ENCODE measurements at regions not wholly inside any gene's neighbourhood (a gene's known extent, or its start where the extent isn't known, plus 50 kb on each side); places are given as distances from the start of the nearest gene placed in this dataset.
"Not testable (repeated sequence)": the region's sequence is repeated elsewhere in the genome, so short reads cannot be mapped to it uniquely, and the experiment has no call there.

DNA sequence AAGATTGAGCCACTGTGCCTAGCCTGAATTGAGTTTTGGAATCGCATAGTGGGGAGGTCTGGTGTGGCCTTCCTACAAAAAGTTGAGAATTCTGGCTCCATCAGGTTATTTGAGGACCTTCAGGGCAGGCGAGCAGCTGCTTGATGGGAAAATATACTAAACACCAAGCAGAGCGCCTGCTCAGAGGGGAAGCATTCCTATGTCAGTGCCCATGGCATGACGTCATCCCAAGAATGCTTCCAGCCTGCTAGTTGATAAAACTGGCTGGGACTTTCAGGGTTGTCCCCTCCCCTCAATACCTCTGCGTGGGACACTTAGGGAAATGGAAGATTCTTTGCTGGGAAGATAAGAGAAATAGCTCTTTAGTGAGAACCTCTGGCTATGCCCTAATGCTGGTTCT lies 174.9 kb upstream of the NBPF12 start:
- not testable (repeated sequence) for H3K27ac Mint-ChIP-seq; H3K4me1 Mint-ChIP-seq; H3K36me3 Mint-ChIP-seq; H3K27me3 ChIP-seq (ENCODE audit: control insufficient read depth, insufficient read depth, low read length); H3K27me3 Mint-ChIP-seq; H3K27ac ChIP-seq (ENCODE audit: insufficient read depth, low read length, poor library complexity, severe bottlenecking); ATAC-seq (ENCODE audit: low read depth in 2 of 2); DNase-seq; H3K9me3 ChIP-seq (ENCODE audit: control insufficient read depth in 2 of 2, low read length in 2 of 2); H3K36me3 ChIP-seq (ENCODE audit: control insufficient read depth, insufficient read depth, low read length); H3K4me1 ChIP-seq (ENCODE audit: control insufficient read depth, insufficient read depth, low read length, poor library complexity, severe bottlenecking); H3K4me3 ChIP-seq (ENCODE audit: low read depth, low read length); H3K9me3 Mint-ChIP-seq; H3K4me3 Mint-ChIP-seq

- H3K4me1 ChIP-seq (ENCODE audit: control insufficient read depth, insufficient read depth, low read length, poor library complexity, severe bottlenecking); H3K4me3 ChIP-seq (ENCODE audit: low read depth, low read length); H3K9me3 ChIP-seq (ENCODE audit: control insufficient read depth in 2 of 2, low read length in 2 of 2); H3K27me3 Mint-ChIP-seq; H3K36me3 Mint-ChIP-seq; H3K27me3 ChIP-seq (ENCODE audit: control insufficient read depth, insufficient read depth, low read length); H3K4me3 Mint-ChIP-seq; H3K27ac ChIP-seq (ENCODE audit: insufficient read depth, low read length, poor library complexity, severe bottlenecking); DNase-seq; ATAC-seq (ENCODE audit: low read depth in 2 of 2); H3K27ac Mint-ChIP-seq; H3K36me3 ChIP-seq (ENCODE audit: control insufficient read depth, insufficient read depth, low read length); H3K4me1 Mint-ChIP-seq; H3K9me3 Mint-ChIP-seq: not testable (repeated sequence)
Measured at GRCh38 chr1:146756858-146757257, 181.3 kb upstream of the NBPF12 start.

- H3K27ac ChIP-seq (ENCODE audit: insufficient read depth, low read length, poor library complexity, severe bottlenecking); H3K27ac Mint-ChIP-seq; H3K4me3 ChIP-seq (ENCODE audit: low read depth, low read length); H3K4me1 ChIP-seq (ENCODE audit: control insufficient read depth, insufficient read depth, low read length, poor library complexity, severe bottlenecking); H3K27me3 Mint-ChIP-seq; H3K4me3 Mint-ChIP-seq; ATAC-seq (ENCODE audit: low read depth in 2 of 2); H3K4me1 Mint-ChIP-seq; H3K36me3 Mint-ChIP-seq; DNase-seq; H3K9me3 Mint-ChIP-seq; H3K9me3 ChIP-seq (ENCODE audit: control insufficient read depth in 2 of 2, low read length in 2 of 2); H3K27me3 ChIP-seq (ENCODE audit: control insufficient read depth, insufficient read depth, low read length); H3K36me3 ChIP-seq (ENCODE audit: control insufficient read depth, insufficient read depth, low read length): not testable (repeated sequence)
Measured at GRCh38 chr1:146748686-146749085, 189.4 kb upstream of the NBPF12 start.

DNA sequence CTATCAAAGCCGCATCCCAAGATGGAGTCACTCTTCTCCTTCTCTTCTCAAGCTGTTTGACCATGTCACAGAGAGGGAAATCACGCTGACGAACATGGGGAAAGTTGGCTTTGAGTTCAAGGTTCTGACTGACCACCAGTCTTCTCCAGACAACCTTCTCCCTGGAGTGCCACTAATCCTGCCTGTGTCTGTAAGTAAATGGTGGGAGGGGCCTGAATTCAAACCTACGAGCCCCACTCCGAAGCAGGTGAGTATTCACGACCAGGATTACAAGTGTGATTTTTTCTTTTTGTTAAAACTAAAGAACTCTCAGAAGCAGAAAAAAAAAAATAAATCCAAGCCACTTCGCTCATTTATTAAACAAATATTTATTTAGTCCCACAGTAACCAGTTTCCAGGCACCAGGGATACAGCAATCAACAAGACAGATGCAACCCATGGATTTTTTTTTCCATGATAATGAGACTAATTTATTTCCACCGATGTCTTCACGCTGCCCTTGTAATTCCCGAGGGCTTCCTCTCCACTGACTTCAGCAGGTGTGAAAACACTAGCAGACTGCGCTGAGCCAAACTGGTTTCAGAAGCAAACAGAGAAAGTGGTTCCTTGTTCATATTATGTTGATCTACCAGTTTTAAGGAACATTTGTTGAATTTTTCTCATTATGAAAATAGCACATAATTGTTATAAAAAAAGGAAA lies 206.0 kb upstream of the NBPF12 start:
- H3K27ac ChIP-seq (ENCODE audit: insufficient read depth, low read length, poor library complexity, severe bottlenecking); H3K27me3 Mint-ChIP-seq; H3K36me3 ChIP-seq (ENCODE audit: control insufficient read depth, insufficient read depth, low read length); H3K4me1 ChIP-seq (ENCODE audit: control insufficient read depth, insufficient read depth, low read length, poor library complexity, severe bottlenecking); H3K4me1 Mint-ChIP-seq; H3K36me3 Mint-ChIP-seq; H3K4me3 ChIP-seq (ENCODE audit: low read depth, low read length); H3K4me3 Mint-ChIP-seq; ATAC-seq (ENCODE audit: low read depth in 2 of 2); H3K9me3 ChIP-seq (ENCODE audit: control insufficient read depth in 2 of 2, low read length in 2 of 2); H3K9me3 Mint-ChIP-seq; H3K27ac Mint-ChIP-seq; H3K27me3 ChIP-seq (ENCODE audit: control insufficient read depth, insufficient read depth, low read length); DNase-seq: not testable (repeated sequence)

GRCh38 chr1:146729642-146730344 lies 208.3 kb upstream of the NBPF12 start:
- H3K27me3 Mint-ChIP-seq; DNase-seq; H3K4me3 Mint-ChIP-seq; H3K36me3 ChIP-seq (ENCODE audit: control insufficient read depth, insufficient read depth, low read length); H3K27me3 ChIP-seq (ENCODE audit: control insufficient read depth, insufficient read depth, low read length); ATAC-seq (ENCODE audit: low read depth in 2 of 2); H3K4me3 ChIP-seq (ENCODE audit: low read depth, low read length); H3K4me1 ChIP-seq (ENCODE audit: control insufficient read depth, insufficient read depth, low read length, poor library complexity, severe bottlenecking); H3K9me3 Mint-ChIP-seq; H3K4me1 Mint-ChIP-seq; H3K9me3 ChIP-seq (ENCODE audit: control insufficient read depth in 2 of 2, low read length in 2 of 2); H3K27ac Mint-ChIP-seq; H3K27ac ChIP-seq (ENCODE audit: insufficient read depth, low read length, poor library complexity, severe bottlenecking); H3K36me3 Mint-ChIP-seq: not testable (repeated sequence)

- DNase-seq; H3K27me3 ChIP-seq (ENCODE audit: control insufficient read depth, insufficient read depth, low read length); ATAC-seq (ENCODE audit: low read depth in 2 of 2); H3K27me3 Mint-ChIP-seq; H3K4me1 Mint-ChIP-seq; H3K9me3 Mint-ChIP-seq; H3K4me1 ChIP-seq (ENCODE audit: control insufficient read depth, insufficient read depth, low read length, poor library complexity, severe bottlenecking); H3K9me3 ChIP-seq (ENCODE audit: control insufficient read depth in 2 of 2, low read length in 2 of 2); H3K4me3 Mint-ChIP-seq; H3K36me3 Mint-ChIP-seq; H3K4me3 ChIP-seq (ENCODE audit: low read depth, low read length); H3K27ac ChIP-seq (ENCODE audit: insufficient read depth, low read length, poor library complexity, severe bottlenecking); H3K36me3 ChIP-seq (ENCODE audit: control insufficient read depth, insufficient read depth, low read length); H3K27ac Mint-ChIP-seq: not testable (repeated sequence)
Measured at GRCh38 chr1:146715054-146715453, 223.1 kb upstream of the NBPF12 start.

DNA sequence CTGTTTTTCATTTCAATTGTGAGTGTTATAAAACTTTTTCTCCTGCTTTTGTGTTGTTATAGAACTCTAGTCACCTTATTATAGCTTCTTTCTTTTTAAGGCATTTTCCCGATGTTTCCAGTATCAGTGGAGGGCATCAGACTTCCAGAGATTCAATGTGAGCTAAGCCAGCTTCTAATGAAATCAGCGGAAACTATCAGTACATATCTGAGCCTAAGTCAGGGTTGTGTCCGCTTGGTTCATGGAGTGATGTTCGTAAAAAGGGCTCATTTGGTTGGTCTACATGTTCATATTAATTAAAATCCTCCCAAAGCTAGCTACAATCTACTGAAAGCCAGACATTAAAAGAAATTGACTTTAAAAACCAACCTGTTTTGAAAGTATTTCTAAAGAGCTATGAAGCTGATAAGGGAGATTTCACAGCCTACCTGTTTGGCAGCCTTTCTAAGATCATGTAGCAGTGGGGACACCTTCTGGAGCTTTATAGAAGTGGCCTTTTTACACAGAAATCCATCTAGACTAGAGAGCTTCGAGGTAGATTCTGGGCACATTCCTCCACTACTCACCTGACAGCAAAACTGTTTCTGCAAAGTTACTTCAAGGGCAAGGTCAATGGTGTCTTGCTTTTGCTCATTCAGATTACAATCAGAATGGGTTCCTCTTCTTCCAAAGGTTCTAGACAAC lies 227.1 kb upstream of the NBPF12 start:
- not testable (repeated sequence) for H3K9me3 Mint-ChIP-seq; H3K27ac ChIP-seq (ENCODE audit: insufficient read depth, low read length, poor library complexity, severe bottlenecking); H3K36me3 Mint-ChIP-seq; H3K27me3 ChIP-seq (ENCODE audit: control insufficient read depth, insufficient read depth, low read length); H3K9me3 ChIP-seq (ENCODE audit: control insufficient read depth in 2 of 2, low read length in 2 of 2); H3K4me1 ChIP-seq (ENCODE audit: control insufficient read depth, insufficient read depth, low read length, poor library complexity, severe bottlenecking); H3K27ac Mint-ChIP-seq; ATAC-seq (ENCODE audit: low read depth in 2 of 2); H3K4me3 Mint-ChIP-seq; H3K27me3 Mint-ChIP-seq; H3K36me3 ChIP-seq (ENCODE audit: control insufficient read depth, insufficient read depth, low read length); H3K4me1 Mint-ChIP-seq; H3K4me3 ChIP-seq (ENCODE audit: low read depth, low read length)
- DNase-seq: peak in 2 of 3 donors; percentile 22 to 35

- not testable (repeated sequence) for H3K27ac Mint-ChIP-seq; H3K27me3 Mint-ChIP-seq; H3K9me3 Mint-ChIP-seq; H3K27me3 ChIP-seq (ENCODE audit: control insufficient read depth, insufficient read depth, low read length); ATAC-seq (ENCODE audit: low read depth in 2 of 2); H3K4me1 ChIP-seq (ENCODE audit: control insufficient read depth, insufficient read depth, low read length, poor library complexity, severe bottlenecking); H3K9me3 ChIP-seq (ENCODE audit: control insufficient read depth in 2 of 2, low read length in 2 of 2); H3K36me3 Mint-ChIP-seq; H3K36me3 ChIP-seq (ENCODE audit: control insufficient read depth, insufficient read depth, low read length); H3K4me1 Mint-ChIP-seq; H3K4me3 ChIP-seq (ENCODE audit: low read depth, low read length); DNase-seq; H3K27ac ChIP-seq (ENCODE audit: insufficient read depth, low read length, poor library complexity, severe bottlenecking); H3K4me3 Mint-ChIP-seq
Measured at GRCh38 chr1:146709302-146709701, 228.8 kb upstream of the NBPF12 start.

Data from CD4-positive, CD25-positive, alpha-beta regulatory T cell (primary cell).